KMS-11 (cell line): ENCODE measurements at regions not wholly inside any gene's neighbourhood (a gene's known extent, or its start where the extent isn't known, plus 50 kb on each side); places are given as distances from the start of the nearest gene placed in this dataset.

Experiments
- H2AFZ ChIP-seq: fragments of 200-600 bp; sonication (generic); 2 replicates; pipeline ENCODE4 v1.6.1; 2016; ENCODE audit warnings: antibody characterized with exemption, mixed run types, low read depth
- H3K27ac ChIP-seq: fragments of 200-600 bp; sonication (generic); 2 replicates; pipeline ENCODE4 v1.6.1; 2016; ENCODE audit warnings: mild to moderate bottlenecking, mixed run types
- H3K27me3 ChIP-seq: fragments of 200-600 bp; sonication (generic); 2 replicates; pipeline ENCODE4 v1.6.1; 2017; ENCODE audit warnings: mild to moderate bottlenecking, low read depth, mixed run types, moderate library complexity; ENCODE audit not compliant: insufficient read depth
- H3K36me3 ChIP-seq: fragments of 200-600 bp; sonication (generic); 2 replicates; pipeline ENCODE4 v1.6.1; 2017; ENCODE audit warnings: mild to moderate bottlenecking, mixed run types; ENCODE audit not compliant: insufficient read depth
- H3K4me1 ChIP-seq: fragments of 200-600 bp; sonication (generic); 2 replicates; pipeline ENCODE4 v1.6.1; 2016; ENCODE audit warnings: mild to moderate bottlenecking, low read depth, mixed run types; ENCODE audit not compliant: poor library complexity, severe bottlenecking
- H3K4me2 ChIP-seq: fragments of 200-600 bp; sonication (generic); 2 replicates; pipeline ENCODE4 v1.7.0; 2016; ENCODE audit warnings: mild to moderate bottlenecking, mixed run types
- H3K4me3 ChIP-seq: fragments of 200-600 bp; sonication (generic); IDR thresholded peaks from 2 replicates; pipeline ENCODE4 v1.6.1; 2017; ENCODE audit warnings: low read depth, low read length, mixed read lengths; ENCODE audit not compliant: insufficient read depth
- H3K79me2 ChIP-seq: fragments of 200-600 bp; sonication (generic); 2 replicates; pipeline ENCODE4 v1.6.1; 2016; ENCODE audit warnings: low read depth, mixed run types; ENCODE audit not compliant: insufficient read depth
- H3K9ac ChIP-seq: fragments of 200-600 bp; sonication (generic); 2 replicates; pipeline ENCODE4 v1.6.1; 2016; ENCODE audit warnings: mild to moderate bottlenecking, mixed run types
- H4K20me1 ChIP-seq: fragments of 200-600 bp; sonication (generic); 2 replicates; pipeline ENCODE4 v1.6.1; 2016; ENCODE audit warnings: mild to moderate bottlenecking, mixed run types; ENCODE audit not compliant: insufficient read depth
- CTCF ChIP-seq: fragments of 200-600 bp; sonication (generic); conservative IDR thresholded peaks from 2 replicates; pipeline ENCODE4 v1.6.1; 2017; ENCODE audit warnings: low read depth, mild to moderate bottlenecking, antibody characterized with exemption, low read length, moderate library complexity, mixed read lengths

- H3K9ac ChIP-seq = no peak overlapping the region
- H3K27me3 ChIP-seq = no peaks in the 10 kb centered on the region
- H3K79me2 ChIP-seq = no peaks in the 10 kb centered on the region
- H3K4me2 ChIP-seq = no peak overlapping the region
- no peak for TF ChIP-seq CTCF
- H3K36me3 ChIP-seq = no peaks in the 10 kb centered on the region
- H3K4me3 ChIP-seq = no peak overlapping the region
- no peak overlapping the region for H2AFZ ChIP-seq
- H3K27ac ChIP-seq = no peak overlapping the region
- no peaks in the 10 kb centered on the region for H4K20me1 ChIP-seq
- no peaks in the 10 kb centered on the region for H3K4me1 ChIP-seq
Observed at GRCh38 chr4:138646383-138646782, 369.2 kb upstream of the NOCT start.

- no peak overlapping the region for H3K4me2 ChIP-seq
- H3K4me1 ChIP-seq = no peaks in the 10 kb centered on the region
- TF ChIP-seq CTCF = no peak
- no peak overlapping the region for H3K27ac ChIP-seq
- H3K4me3 ChIP-seq = no peak overlapping the region
- H2AFZ ChIP-seq = no peak overlapping the region
- no peaks in the 10 kb centered on the region for H3K79me2 ChIP-seq
- H3K36me3 ChIP-seq = no peaks in the 10 kb centered on the region
- no peak overlapping the region for H3K9ac ChIP-seq
- H3K27me3 ChIP-seq = no peaks in the 10 kb centered on the region
- H4K20me1 ChIP-seq = no peaks in the 10 kb centered on the region
Observed at GRCh38 chr4:138645289-138645688, 370.3 kb upstream of the NOCT start.

GRCh38 chr4:138644322-138644721 lies 371.3 kb upstream of the NOCT start:
- Histone ChIP-seq H3K9ac (no peak overlapping the region), H3K4me2 (no peak overlapping the region), H3K79me2 (no peaks in the 10 kb centered on the region), H3K27ac (no peak overlapping the region), H3K4me3 (no peak overlapping the region), H3K4me1 (no peaks in the 10 kb centered on the region), H3K36me3 (no peaks in the 10 kb centered on the region), H4K20me1 (no peaks in the 10 kb centered on the region), H3K27me3 (no peaks in the 10 kb centered on the region), H2AFZ (no peak overlapping the region)
- no peak for TF ChIP-seq CTCF

GRCh38 chr4:138643827-138644226 lies 371.8 kb upstream of the NOCT start:
- H3K4me1 ChIP-seq = no peaks in the 10 kb centered on the region
- H3K4me3 ChIP-seq = no peak overlapping the region
- H3K27me3 ChIP-seq = no peaks in the 10 kb centered on the region
- no peak overlapping the region for H3K27ac ChIP-seq
- no peak overlapping the region for H3K4me2 ChIP-seq
- no peak overlapping the region for H3K9ac ChIP-seq
- H3K36me3 ChIP-seq = no peaks in the 10 kb centered on the region
- H4K20me1 ChIP-seq = no peaks in the 10 kb centered on the region
- no peak overlapping the region for H2AFZ ChIP-seq
- no peaks in the 10 kb centered on the region for H3K79me2 ChIP-seq
- TF ChIP-seq CTCF = no peak
